ENCODE measurements at regions not wholly inside any gene's neighbourhood (a gene's known extent, or its start where the extent isn't known, plus 50 kb on each side); places are given as distances from the start of the nearest gene placed in this dataset.

- no peak for TF ChIP-seq E4F1 (IDR thresholded peaks at IDR 0.05; ENCODE audit: borderline replicate concordance, partially characterized antibody)
- TF ChIP-seq ZBTB4 (CRISPR knock-in tag; IDR thresholded peaks at IDR 0.05) = no peak
- TF ChIP-seq ZBTB33 (IDR thresholded peaks at IDR 0.05) = no peak
- H4K20me1 ChIP-seq (ENCODE audit: control insufficient read depth, insufficient read depth) = no peaks in the 10 kb centered on the region
- H3K27ac ChIP-seq (ENCODE audit: control insufficient read depth, insufficient read depth) = no peak overlapping the region
- no peak overlapping the region for H2AFZ ChIP-seq (ENCODE audit: control insufficient read depth, low read depth, low read length)
- ChIA-PET RAD21 (ENCODE audit: unreplicated experiment) (no interaction called here), SMC1A (ENCODE audit: uncharacterized antibody, unreplicated experiment) (no interaction called here), CTCF (no interaction called here), POLR2A (no interaction called here)
- FAIRE-seq = no peak
- no peaks in the 10 kb centered on the region for H3K9me3 ChIP-seq (replicated peaks; ENCODE audit: control insufficient read depth, insufficient read depth, low read length)
- ATAC-seq = no peak
- H3K36me3 ChIP-seq (ENCODE audit: control insufficient read depth in 2 of 2, insufficient read depth in 2 of 2, low read length in 1 of 2) = no peaks in the 10 kb centered on the region
- no peak overlapping the region for H3K9ac ChIP-seq (ENCODE audit: control insufficient read depth, insufficient read depth, low read length)
- no peaks in the 10 kb centered on the region for H3K27me3 ChIP-seq (replicated peaks in 1 of 2; ENCODE audit: control insufficient read depth in 2 of 2, insufficient read depth in 2 of 2, low read length in 1 of 2)
- H3K4me1 ChIP-seq (ENCODE audit: control insufficient read depth, insufficient read depth, low read length) = no peaks in the 10 kb centered on the region; the same call in none of the 2 replicates
- H3K79me2 ChIP-seq (ENCODE audit: control insufficient read depth, insufficient read depth, low read length) = no peaks in the 10 kb centered on the region
- no peak overlapping the region for H3K4me3 ChIP-seq
- no peak overlapping the region for H3K4me2 ChIP-seq (ENCODE audit: control insufficient read depth, insufficient read depth)
- no peak for DNase-seq (ENCODE audit: low read depth, low spot score)
- BruUV-seq (replicated peaks) = no TSS peak
- WGBS (ENCODE audit: insufficient coverage, insufficient replicate concordance, low lambda C conversion rate, missing lambda C conversion rate) = 33% methylated on average over 3 of the region's 4 CpGs
- intact Hi-C loops (cut with micrococcal nuclease; ENCODE audit: unreplicated experiment) = no loop called here
- in situ Hi-C loops (cut with MboI) = no loop called here
These were observed 440.2 kb downstream of the PTPRU start for GRCh38 chr1:29676496-29676895.
